ENCODE measurements at regions not wholly inside any gene's neighbourhood (a gene's known extent, or its start where the extent isn't known, plus 50 kb on each side); places are given as distances from the start of the nearest gene placed in this dataset.

DNA sequence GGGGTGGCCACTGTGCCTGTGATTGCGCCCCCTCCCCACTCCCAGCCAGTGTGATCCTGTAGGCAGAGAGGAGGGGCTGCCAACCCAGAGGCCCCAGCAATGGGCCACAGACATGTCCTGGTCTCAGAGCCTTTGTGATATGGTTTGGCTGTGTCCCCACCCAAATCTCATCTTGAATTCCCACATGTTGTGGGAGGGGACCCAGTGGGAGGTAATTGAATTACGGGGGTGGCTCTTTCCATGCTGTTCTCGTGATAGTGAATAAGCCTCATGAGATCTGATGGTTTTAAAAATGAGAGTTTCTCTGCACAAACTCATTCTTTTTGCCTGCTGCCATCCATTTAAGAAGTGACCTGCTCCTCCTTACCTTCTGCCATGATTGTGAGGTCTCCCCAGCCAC lies 56.8 kb upstream of the ZNF469 start:
- no peak overlapping the region for H3K4me3 Mint-ChIP-seq
- Histone ChIP-seq H3K9me2 (ENCODE audit: insufficient read depth) (no peaks in the 10 kb centered on the region), H3K27me3 (ENCODE audit: insufficient read depth) (no peaks in the 10 kb centered on the region), H2AFZ (no peak overlapping the region), H3K4me3 (no peak overlapping the region), H3K27ac (ENCODE audit: low read depth) (no peak overlapping the region), H4K20me1 (replicated peaks; ENCODE audit: insufficient read depth) (no peaks in the 10 kb centered on the region), H3F3A (replicated peaks; ENCODE audit: low read depth) (no peaks in the 10 kb centered on the region), H3K79me2 (replicated peaks; ENCODE audit: insufficient read depth) (no peaks in the 10 kb centered on the region), H3K36me3 (ENCODE audit: insufficient read depth) (no peaks in the 10 kb centered on the region), H3K4me1 (ENCODE audit: insufficient read depth) (no peaks in the 10 kb centered on the region), H3K4me2 (no peak overlapping the region)
- no peak overlapping the region for H3K27ac Mint-ChIP-seq
- ATAC-seq (no peak), DNase-seq (ENCODE audit: low spot score) (no peak)
- peaks cover 9% of the 10 kb centered on the region for H3K27me3 Mint-ChIP-seq (ENCODE audit: insufficient read depth, low read depth, poor library complexity)
- H3K9me3 Mint-ChIP-seq, result peaks cover 10% of the 10 kb centered on the region
- no peaks in the 10 kb centered on the region; the same call in 2 of the 3 replicates for H3K36me3 Mint-ChIP-seq (ENCODE audit: low read depth)
- TF ChIP-seq EZH2 (IDR thresholded peaks at IDR 0.05; ENCODE audit: low read depth, unreplicated experiment), result no peak
- no peak for TF ChIP-seq POLR2AphosphoS5 (IDR thresholded peaks at IDR 0.05; ENCODE audit: low read depth)
- no peak for TF ChIP-seq ZNF331 (CRISPR knock-in tag; IDR thresholded peaks at IDR 0.05; ENCODE audit: low read depth)
- TF ChIP-seq, protein P1, sequence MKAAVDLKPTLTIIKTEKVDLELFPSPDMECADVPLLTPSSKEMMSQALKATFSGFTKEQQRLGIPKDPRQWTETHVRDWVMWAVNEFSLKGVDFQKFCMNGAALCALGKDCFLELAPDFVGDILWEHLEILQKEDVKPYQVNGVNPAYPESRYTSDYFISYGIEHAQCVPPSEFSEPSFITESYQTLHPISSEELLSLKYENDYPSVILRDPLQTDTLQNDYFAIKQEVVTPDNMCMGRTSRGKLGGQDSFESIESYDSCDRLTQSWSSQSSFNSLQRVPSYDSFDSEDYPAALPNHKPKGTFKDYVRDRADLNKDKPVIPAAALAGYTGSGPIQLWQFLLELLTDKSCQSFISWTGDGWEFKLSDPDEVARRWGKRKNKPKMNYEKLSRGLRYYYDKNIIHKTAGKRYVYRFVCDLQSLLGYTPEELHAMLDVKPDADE (IDR thresholded peaks at IDR 0.05), result no peak
- no peak for TF ChIP-seq NANOG (IDR thresholded peaks at IDR 0.05; ENCODE audit: borderline replicate concordance)
- no peak for TF ChIP-seq ZNF114 (CRISPR knock-in tag; IDR thresholded peaks at IDR 0.05)
- TF ChIP-seq EZH2phosphoT487 (IDR thresholded peaks at IDR 0.05; ENCODE audit: unreplicated experiment), result no peak
- TF ChIP-seq CREB1 (CRISPR knock-in tag; IDR thresholded peaks at IDR 0.05; ENCODE audit: low read depth), result no peak
- TF ChIP-seq, protein P2, sequence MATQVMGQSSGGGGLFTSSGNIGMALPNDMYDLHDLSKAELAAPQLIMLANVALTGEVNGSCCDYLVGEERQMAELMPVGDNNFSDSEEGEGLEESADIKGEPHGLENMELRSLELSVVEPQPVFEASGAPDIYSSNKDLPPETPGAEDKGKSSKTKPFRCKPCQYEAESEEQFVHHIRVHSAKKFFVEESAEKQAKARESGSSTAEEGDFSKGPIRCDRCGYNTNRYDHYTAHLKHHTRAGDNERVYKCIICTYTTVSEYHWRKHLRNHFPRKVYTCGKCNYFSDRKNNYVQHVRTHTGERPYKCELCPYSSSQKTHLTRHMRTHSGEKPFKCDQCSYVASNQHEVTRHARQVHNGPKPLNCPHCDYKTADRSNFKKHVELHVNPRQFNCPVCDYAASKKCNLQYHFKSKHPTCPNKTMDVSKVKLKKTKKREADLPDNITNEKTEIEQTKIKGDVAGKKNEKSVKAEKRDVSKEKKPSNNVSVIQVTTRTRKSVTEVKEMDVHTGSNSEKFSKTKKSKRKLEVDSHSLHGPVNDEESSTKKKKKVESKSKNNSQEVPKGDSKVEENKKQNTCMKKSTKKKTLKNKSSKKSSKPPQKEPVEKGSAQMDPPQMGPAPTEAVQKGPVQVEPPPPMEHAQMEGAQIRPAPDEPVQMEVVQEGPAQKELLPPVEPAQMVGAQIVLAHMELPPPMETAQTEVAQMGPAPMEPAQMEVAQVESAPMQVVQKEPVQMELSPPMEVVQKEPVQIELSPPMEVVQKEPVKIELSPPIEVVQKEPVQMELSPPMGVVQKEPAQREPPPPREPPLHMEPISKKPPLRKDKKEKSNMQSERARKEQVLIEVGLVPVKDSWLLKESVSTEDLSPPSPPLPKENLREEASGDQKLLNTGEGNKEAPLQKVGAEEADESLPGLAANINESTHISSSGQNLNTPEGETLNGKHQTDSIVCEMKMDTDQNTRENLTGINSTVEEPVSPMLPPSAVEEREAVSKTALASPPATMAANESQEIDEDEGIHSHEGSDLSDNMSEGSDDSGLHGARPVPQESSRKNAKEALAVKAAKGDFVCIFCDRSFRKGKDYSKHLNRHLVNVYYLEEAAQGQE (IDR thresholded peaks at IDR 0.05; ENCODE audit: unreplicated experiment), result no peak
- TF ChIP-seq, protein P3, sequence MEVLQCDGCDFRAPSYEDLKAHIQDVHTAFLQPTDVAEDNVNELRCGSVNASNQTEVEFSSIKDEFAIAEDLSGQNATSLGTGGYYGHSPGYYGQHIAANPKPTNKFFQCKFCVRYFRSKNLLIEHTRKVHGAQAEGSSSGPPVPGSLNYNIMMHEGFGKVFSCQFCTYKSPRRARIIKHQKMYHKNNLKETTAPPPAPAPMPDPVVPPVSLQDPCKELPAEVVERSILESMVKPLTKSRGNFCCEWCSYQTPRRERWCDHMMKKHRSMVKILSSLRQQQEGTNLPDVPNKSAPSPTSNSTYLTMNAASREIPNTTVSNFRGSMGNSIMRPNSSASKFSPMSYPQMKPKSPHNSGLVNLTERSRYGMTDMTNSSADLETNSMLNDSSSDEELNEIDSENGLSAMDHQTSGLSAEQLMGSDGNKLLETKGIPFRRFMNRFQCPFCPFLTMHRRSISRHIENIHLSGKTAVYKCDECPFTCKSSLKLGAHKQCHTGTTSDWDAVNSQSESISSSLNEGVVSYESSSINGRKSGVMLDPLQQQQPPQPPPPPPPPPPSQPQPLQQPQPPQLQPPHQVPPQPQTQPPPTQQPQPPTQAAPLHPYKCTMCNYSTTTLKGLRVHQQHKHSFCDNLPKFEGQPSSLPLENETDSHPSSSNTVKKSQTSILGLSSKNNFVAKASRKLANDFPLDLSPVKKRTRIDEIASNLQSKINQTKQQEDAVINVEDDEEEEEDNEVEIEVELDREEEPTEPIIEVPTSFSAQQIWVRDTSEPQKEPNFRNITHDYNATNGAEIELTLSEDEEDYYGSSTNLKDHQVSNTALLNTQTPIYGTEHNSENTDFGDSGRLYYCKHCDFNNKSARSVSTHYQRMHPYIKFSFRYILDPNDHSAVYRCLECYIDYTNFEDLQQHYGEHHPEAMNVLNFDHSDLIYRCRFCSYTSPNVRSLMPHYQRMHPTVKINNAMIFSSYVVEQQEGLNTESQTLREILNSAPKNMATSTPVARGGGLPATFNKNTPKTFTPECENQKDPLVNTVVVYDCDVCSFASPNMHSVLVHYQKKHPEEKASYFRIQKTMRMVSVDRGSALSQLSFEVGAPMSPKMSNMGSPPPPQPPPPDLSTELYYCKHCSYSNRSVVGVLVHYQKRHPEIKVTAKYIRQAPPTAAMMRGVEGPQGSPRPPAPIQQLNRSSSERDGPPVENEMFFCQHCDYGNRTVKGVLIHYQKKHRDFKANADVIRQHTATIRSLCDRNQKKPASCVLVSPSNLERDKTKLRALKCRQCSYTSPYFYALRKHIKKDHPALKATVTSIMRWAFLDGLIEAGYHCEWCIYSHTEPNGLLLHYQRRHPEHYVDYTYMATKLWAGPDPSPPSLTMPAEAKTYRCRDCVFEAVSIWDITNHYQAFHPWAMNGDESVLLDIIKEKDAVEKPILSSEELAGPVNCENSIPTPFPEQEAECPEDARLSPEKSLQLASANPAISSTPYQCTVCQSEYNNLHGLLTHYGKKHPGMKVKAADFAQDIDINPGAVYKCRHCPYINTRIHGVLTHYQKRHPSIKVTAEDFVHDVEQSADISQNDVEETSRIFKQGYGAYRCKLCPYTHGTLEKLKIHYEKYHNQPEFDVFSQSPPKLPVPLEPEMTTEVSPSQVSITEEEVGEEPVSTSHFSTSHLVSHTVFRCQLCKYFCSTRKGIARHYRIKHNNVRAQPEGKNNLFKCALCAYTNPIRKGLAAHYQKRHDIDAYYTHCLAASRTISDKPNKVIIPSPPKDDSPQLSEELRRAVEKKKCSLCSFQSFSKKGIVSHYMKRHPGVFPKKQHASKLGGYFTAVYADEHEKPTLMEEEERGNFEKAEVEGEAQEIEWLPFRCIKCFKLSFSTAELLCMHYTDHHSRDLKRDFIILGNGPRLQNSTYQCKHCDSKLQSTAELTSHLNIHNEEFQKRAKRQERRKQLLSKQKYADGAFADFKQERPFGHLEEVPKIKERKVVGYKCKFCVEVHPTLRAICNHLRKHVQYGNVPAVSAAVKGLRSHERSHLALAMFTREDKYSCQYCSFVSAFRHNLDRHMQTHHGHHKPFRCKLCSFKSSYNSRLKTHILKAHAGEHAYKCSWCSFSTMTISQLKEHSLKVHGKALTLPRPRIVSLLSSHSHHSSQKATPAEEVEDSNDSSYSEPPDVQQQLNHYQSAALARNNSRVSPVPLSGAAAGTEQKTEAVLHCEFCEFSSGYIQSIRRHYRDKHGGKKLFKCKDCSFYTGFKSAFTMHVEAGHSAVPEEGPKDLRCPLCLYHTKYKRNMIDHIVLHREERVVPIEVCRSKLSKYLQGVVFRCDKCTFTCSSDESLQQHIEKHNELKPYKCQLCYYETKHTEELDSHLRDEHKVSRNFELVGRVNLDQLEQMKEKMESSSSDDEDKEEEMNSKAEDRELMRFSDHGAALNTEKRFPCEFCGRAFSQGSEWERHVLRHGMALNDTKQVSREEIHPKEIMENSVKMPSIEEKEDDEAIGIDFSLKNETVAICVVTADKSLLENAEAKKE (CRISPR knock-in tag; IDR thresholded peaks at IDR 0.05), result no peak
- TF ChIP-seq, protein P4, sequence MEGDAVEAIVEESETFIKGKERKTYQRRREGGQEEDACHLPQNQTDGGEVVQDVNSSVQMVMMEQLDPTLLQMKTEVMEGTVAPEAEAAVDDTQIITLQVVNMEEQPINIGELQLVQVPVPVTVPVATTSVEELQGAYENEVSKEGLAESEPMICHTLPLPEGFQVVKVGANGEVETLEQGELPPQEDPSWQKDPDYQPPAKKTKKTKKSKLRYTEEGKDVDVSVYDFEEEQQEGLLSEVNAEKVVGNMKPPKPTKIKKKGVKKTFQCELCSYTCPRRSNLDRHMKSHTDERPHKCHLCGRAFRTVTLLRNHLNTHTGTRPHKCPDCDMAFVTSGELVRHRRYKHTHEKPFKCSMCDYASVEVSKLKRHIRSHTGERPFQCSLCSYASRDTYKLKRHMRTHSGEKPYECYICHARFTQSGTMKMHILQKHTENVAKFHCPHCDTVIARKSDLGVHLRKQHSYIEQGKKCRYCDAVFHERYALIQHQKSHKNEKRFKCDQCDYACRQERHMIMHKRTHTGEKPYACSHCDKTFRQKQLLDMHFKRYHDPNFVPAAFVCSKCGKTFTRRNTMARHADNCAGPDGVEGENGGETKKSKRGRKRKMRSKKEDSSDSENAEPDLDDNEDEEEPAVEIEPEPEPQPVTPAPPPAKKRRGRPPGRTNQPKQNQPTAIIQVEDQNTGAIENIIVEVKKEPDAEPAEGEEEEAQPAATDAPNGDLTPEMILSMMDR (conservative IDR thresholded peaks at IDR 0.05; ENCODE audit: low read depth in 2 of 2), result no peak
- no peak for TF ChIP-seq JUNB (IDR thresholded peaks at IDR 0.05; ENCODE audit: unreplicated experiment)
- TF ChIP-seq STAT1 (IDR thresholded peaks at IDR 0.05; ENCODE audit: unreplicated experiment), result no peak
- H3K4me1 Mint-ChIP-seq, result no peaks in the 10 kb centered on the region
